Left renal cortex interstitium (tissue), 4 donors: ENCODE measurements at regions not wholly inside any gene's neighbourhood (a gene's known extent, or its start where the extent isn't known, plus 50 kb on each side); places are given as distances from the start of the nearest gene placed in this dataset.

Experiments used
- DNase-seq, 4 donors: peaks; one replicate each; pipeline ENCODE4 v3.0.0-alpha.2; 2013; ENCODE audit warnings: low read depth in 4 of 4, low spot score in 2 of 4, missing footprints in 1 of 4

- DNase-seq: no peak
Observed at GRCh38 chr2:121004950-121005349, 269.3 kb downstream of the GLI2 start.

DNA sequence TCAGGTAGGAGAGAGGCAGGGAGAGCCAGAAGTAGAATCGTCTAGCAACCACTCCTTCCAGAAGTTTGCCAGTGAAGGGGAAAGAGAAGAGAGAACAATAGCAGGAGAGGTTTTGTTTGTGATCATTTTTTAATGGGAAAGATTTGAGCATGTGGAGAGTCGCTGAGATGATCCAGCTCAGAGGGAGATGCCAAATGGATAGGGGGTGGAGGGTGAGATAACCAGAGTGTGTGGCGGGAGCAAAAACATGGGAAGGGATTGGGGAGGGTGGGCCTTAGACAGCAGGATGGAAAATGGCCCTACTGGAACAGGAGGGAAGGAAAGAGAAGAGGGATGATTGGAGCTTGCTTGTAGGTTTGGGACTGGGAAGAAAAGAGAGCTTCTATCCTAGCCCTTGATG, 269.8 kb downstream of the GLI2 start:
- DNase-seq: no peak

DNA sequence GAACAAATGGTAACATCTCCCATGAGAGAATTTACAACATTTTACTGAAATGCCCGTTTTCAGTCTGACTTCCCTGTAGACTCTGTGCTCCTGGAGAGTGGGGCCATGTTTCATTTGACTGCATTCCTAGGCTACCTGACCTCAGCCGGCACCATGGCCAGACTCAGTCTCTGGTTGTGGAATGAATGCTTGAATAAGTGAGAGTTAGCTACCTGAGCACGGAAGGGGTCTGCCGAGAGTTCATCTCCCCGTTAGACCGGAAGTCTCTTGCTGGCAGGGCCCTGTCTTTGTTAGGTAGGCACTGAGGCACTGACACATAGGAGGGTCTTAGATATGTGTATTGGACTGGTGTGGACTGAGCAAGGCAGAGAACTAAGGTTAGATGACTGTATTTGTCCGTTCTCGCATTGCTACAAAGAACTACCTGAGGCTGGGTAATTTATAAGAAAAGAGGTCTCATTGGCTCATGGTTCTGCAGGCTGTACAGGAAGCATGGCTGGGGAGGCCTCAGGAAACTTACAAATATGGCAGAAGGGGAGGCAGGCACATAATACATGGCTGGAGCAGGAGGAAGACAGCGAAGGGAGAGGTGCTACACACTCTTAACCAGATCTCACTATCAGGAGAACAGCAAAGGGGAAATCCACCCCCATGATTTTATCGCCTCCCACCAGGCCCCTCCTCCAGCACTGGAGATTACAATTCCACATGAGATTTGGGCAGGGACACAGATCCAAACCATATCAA, 271.2 kb downstream of the GLI2 start:
- no peak for DNase-seq

DNA sequence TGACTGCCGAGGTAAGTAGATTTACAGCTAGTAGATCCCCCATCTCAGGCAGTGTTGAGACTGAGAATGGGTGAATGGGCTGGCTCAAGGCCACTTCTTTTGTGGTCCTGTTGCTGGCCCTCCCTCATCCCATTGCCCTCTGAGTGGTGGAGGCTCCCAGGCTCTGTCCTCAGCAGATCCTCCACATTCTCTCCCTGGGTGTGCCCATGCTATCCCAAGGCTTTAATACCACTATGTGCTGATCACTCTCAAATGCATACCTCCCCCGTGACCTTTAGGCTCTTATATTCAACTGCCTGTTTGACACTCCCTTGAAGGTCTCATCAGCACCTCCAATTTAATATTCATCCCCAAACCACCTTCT, 271.8 kb downstream of the GLI2 start:
- no peak for DNase-seq

- DNase-seq: no peak
Observed at GRCh38 chr2:121008975-121009374, 273.3 kb downstream of the GLI2 start.

GRCh38 chr2:121010998-121011397, 274.0 kb downstream of the TFCP2L1 start:
- DNase-seq: no peak

DNA sequence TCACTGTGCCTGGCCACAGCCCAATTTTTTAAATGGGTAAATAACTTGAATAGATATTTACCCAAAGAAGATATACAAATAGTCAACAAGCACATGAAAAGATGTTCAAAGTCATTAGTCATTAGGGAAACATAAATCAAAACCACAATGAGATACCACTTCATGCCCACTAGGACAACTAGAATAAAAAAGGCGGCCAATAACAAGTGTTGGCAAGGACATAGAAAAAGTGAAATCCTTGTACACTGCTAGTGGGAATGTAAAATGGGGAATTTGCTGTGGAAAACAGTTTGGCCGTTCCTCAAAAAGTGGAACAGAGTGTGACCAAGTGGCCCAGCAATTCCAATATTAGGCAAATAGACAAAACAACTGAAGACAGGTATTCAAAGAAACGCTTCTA, 270.1 kb downstream of the TFCP2L1 start:
- no peak for DNase-seq

DNA sequence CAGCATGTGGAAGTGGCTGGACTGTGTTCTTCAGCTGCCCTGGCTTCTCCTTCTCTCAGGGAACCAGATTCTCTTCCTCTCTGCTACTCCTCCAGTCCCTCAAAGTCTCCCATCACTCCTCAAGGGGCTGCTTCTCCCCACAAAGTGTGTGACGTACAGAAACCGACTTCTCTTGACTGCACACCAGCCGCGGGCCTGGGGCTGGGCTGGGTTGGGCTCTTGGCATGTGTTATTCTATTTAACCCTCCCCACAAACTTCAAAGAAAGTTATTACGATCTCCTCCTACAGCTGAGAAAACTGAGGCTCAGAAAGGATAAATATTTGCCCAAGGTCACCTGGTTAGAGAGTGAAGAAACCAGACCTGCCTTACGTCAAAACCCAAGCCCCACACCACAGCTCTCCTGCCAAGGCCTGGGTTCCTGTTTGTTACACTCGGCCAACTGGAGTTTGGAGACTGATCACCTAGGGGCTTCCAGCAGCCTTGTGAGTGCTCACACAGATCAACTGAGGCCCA, 269.0 kb downstream of the TFCP2L1 start:
- no peak for DNase-seq

GRCh38 chr2:121017396-121017795, 267.6 kb downstream of the TFCP2L1 start:
- no peak for DNase-seq

DNA sequence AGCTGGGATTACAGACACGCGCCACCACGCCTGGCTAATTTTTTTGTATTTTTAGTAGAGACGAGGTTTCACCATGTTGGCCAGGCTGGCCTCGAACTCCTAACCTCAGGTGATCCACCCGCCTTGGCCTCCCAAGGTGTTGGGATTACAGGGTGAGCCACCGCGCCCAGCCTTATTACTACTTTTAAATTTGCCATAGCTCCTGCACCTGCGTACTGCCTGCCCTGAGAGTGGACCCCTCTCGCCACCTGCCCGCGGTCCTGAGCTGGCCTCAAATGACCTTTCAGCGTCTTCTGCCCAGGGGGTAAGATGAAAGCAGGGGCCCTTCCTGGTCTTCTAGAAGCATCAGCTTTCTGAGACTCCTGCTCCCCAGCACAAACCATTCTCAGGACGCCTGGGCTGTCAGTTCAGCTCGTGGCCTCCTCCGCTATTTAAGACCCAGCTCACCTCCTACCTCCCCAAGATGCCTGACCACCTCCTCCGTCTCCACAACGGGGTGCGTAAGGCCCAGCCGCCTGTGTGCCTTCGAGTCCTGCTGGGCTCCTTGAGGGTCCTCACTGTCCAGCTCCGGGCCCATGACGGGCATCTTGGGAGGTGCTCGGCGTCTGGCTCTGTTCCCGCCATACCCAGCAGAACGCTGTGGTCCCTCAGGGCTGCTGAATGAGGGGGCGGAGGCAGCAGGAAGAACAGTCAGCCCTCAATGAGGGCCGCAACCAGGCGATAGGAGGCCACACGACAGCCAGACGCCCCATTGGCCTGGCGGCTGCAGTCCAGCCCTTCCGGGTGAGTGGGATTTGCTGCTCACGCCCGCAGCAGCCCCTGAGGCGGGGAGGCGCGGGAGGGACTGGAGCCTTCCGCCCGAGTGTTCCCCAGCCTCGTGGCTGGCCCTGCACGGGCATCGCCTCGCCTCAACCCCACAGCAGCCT, 266.6 kb downstream of the TFCP2L1 start:
- peak in 2 of 4 donors; percentile 48 to 68 for DNase-seq

DNA sequence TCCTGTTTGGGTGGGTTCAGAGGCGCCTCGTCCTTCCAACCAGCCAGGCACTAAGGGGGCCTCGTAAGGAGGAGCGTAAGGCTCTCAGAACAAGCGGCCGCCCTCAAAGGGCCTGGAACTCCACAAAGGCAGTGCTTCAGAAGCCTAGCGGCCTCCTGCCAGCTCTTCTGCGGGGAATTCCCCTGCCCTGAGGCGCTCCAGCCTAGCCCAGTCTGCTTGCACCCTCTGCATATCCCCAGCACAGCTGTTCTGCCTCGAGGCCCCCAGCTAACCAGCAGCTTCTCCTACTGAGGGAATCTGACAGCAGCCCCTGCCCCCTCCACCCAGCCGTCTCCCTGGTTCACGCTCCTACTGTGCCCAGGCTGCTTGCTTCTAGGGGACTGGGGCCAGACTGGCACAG, 265.9 kb downstream of the TFCP2L1 start:
- DNase-seq: peak in 1 of 4 donors; percentile 48

- DNase-seq: no peak
Observed at GRCh38 chr2:121019756-121020155, 265.2 kb downstream of the TFCP2L1 start.

GRCh38 chr2:121021685-121022084, 263.3 kb downstream of the TFCP2L1 start:
- DNase-seq: no peak

GRCh38 chr2:121028577-121028976, 256.4 kb downstream of the TFCP2L1 start:
- no peak for DNase-seq

- no peak for DNase-seq
Observed at GRCh38 chr2:121030523-121030922, 254.5 kb downstream of the TFCP2L1 start.

GRCh38 chr2:121031568-121032340, 253.2 kb downstream of the TFCP2L1 start:
- DNase-seq: no peak

DNA sequence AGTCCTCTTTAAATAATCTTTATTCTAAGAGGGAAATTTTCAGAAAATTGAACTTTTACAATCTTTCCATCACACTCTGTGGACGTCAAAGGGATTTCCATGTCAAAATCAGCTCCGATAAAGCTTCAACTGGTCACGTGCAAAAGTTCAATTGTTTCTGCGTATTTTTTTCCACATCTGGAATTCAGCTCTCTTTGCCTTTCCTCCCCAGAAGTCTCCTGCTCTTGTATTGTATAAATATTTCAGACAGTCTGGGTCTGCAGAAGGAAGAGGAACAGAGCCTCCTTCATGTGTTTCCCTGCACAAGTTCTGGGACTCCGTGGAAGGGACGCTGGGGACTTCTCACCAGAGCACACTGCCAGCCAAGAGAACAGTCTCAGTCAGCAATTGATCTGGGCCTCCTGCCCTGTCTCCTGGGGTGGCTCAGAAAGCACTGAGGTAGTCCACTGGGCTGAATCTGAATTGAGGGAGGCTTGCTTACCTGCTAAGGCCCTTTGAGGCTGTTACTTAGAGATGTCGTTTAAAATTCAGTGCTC, 251.5 kb downstream of the TFCP2L1 start:
- no peak for DNase-seq

DNA sequence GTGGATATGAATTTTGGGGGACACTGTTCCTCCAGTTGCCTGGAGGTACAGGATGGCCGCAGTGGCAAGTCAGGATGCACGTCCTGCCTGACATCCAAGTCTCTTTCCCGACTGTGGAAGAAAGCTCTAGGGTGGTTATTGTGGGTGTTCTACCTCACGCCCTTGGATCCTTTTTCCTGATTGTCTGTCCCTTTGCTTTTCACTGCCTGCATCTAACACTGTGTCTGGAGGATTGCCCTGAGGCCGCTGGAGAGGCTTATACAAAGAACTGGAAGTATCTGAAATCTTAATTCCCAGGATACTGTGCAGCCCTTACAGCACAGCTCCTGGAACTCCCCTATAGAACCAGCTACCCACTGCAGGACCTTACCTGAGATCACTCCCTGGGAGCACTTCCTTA, 250.5 kb downstream of the TFCP2L1 start:
- DNase-seq: no peak

DNA sequence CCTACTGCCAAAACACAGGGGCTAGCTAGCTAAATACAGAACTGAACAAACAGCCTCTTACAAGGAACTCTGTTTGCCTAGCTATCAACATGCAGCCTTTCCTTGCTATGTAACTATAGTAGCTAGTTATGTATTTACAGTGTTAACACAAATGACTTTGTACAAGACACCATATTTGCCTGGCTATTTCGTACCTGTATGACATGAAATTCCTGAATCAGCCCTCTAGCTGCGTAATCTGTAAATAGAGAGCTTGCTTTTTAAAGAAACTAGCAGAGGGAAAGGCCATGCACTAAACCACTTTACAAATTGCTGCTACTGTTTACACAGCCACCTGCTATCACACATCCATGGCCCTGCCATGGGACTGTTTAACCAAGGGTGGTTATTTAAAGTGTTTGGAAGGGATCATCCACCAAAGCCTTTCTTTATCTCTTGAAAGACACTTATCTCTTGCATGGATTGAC, 248.7 kb downstream of the TFCP2L1 start:
- DNase-seq: no peak

DNA sequence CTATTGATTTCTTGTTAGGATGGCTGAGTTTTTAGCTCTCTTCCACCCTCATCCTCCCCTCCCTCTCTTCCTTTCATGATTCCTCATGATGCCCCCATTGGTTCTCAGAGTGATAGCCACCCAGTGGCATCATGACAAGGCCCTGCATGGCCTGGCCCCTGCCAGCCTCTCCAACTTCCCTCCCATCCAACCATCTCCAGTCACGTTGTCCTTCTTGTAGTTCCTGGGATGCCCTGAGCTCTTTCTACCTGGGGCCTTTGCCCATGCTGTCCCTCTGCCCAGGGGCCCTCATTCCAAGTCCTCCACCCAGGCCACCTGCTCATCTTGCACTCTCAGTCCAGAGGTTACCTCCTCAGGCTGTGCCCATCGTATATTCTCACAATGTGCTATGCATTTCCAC, 247.5 kb downstream of the TFCP2L1 start:
- DNase-seq: no peak

GRCh38 chr2:121038031-121038430, 247.0 kb downstream of the TFCP2L1 start:
- DNase-seq: no peak
